GM21528 (cell line): ENCODE measurements at regions not wholly inside any gene's neighbourhood (a gene's known extent, or its start where the extent isn't known, plus 50 kb on each side); places are given as distances from the start of the nearest gene placed in this dataset.
"Not testable (repeated sequence)": the region's sequence is repeated elsewhere in the genome, so short reads cannot be mapped to it uniquely, and the experiment has no call there.

Experiments used
- ATAC-seq: cut with Tn5 transposase; IDR thresholded peaks from one replicate; pipeline ENCODE4 v1.9.1; 2021; ENCODE audit warnings: mild to moderate bottlenecking, moderate library complexity; ENCODE audit not compliant: unreplicated experiment, low FRiP score

- ATAC-seq, result no peak
Measured at GRCh38 chr2:81462420-81462819, 1157.9 kb upstream of the LRRTM1 start.

DNA sequence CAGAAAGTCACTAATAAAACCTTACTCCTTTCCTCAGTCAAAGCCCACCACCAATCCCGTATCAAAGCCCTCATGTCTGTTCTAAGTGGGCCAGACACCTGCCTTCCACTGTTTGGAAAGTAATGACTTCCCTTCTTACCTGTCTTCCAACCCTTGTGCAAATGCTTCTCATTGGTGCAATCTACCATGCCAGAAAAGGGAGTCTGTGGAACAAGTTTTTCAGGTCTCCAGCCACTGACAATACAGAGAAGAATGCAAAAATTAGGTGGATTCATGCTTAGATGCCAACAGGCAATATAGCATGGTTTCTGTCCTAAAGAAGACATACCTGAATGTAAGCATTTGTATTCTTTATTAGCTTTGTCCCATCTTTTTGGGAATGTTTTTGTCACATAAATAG is 1140.6 kb upstream of the LRRTM1 start:
- ATAC-seq, result no peak

GRCh38 chr2:81437456-81438000 is 1133.0 kb upstream of the LRRTM1 start:
- no peak for ATAC-seq

- ATAC-seq, result no peak
Measured at GRCh38 chr2:81436256-81436655, 1131.7 kb upstream of the LRRTM1 start.

DNA sequence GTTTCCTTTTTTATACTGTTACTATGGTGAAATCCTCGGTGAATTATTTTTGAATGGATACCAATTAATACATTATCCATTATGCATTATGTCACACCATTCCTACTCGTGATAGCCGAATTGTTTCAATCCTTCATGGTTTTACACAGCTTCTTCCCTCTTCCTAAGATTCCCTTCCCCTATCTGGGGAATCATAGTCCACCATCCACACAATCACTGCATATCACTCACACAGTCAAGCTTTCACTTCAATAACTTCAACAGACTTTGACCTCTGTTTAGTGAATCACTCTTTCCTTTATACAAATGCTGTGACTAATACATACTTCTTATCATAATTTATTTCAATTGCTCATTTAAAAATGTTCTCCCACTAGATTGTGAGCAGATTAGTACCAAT is 1108.1 kb upstream of the LRRTM1 start:
- ATAC-seq, result no peak

DNA sequence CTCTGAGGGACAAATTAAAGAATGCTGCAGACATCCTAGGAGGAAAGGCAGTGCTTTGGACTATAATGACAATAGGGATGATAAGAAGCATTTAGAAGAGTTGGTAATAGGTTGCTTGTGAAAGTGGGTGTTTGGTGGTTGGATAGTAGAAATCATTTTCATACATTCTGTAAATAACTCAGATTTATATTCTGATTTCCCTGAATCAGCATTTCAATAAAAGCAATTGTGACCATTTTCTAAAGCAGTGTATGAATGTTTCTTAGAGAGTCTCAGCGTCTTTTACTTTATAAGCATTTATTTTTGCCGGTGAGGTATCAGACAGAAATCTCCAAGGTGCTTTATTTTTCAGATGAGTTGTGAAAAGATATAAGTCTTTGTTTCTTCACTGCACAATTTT is 1099.0 kb upstream of the LRRTM1 start:
- no peak for ATAC-seq

DNA sequence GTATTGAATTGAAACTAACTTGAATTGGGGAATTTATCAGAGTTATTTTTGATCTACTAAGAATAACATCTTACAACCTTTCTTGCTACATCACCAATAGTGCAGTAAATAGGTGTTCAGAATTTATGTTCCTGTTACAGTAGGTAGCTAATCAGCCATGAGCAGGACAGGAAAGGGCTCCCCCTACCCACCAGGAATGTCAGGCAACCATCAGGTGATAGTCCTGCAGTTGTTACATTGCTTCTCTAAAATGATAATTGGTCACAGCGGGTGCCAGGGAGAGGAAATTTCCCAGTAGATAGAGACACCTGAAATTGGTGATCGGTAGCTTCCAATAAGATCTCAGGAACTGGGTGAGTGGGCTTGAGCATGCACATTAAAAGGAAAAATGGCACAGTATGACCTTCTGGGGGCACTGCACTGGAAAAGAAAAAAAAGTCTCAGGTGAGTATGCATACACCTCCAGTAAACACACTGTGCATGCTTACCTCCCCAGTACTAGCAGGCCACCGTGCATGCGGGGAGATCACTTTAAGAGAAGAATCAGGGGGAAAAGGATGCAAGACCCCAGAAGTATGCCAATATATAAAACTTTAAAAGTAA is 1092.0 kb upstream of the LRRTM1 start:
- ATAC-seq, result no peak

DNA sequence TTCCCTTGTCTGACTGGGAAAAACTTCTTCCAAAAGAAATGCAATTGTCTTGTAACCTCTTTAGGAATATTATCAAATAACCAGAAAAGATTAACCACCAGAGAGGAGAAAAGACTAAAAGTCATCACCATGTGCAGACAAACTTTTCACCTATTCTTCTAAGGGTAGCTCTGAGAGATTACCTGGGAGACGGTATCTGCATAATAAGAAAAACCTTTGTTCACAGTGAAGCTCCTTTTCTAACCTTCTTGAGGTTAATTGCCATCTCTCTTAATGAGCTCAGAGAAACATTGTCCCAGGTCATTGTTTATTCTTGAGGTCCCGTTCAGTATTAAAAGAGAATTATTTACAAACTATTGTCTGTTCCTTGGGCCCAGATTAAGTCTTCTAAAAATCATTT is 1091.2 kb upstream of the LRRTM1 start:
- ATAC-seq, result no peak

DNA sequence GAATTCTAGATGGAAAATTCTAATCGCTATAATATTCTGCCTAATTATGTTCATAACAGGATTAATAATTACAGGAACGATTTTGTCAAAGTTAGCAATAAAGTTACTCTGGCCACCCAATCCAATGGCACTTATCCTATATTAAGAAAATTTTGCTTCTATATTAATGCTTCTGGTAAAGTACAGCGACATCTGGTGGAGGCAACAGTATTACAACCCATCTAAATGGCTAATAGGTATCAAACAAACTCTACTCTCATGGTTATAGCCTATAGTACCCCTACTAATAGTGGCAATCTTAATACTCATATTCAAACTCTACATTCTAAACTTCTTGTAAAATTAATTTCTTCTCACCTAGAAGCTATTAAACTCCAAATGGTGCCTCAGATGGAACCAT is 1084.7 kb upstream of the LRRTM1 start:
- ATAC-seq, result no peak

DNA sequence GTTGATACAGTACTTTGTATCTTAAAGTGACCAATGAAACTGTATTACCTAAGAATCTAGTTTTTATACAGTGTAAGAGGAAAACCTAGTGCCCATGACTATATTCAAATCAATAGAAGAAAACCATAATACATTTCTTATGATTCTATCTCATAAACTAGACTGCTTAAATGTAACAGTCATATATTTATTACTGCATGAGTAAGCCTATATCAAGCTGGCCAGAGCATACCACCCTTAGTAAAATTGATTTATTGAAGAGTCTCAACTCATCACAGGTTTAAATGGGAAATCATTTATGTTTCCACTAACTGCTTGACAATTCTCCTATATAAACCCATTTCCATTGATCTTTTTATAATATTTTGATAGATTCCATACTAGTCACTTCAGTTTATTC is 1059.2 kb upstream of the LRRTM1 start:
- ATAC-seq, result no peak

DNA sequence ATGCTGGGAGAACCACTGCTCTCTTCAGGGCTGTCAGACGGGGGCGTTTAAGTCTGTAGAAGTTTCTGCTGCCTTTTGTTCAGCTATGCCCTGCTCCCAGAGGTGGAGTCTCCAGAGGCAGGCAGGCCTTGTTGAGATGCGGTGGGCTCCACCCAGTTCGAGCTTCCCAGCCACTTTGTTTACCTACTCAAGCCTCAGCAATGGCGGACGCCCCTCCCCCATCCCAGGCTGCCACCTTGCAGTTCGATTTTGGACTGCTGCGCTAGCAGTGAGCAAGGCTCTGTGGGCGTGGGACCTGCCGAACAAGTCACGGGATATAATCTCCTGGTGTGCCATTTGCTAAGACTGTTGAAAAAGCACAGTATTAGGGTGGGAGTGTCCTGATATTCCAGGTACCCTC is 1057.9 kb upstream of the LRRTM1 start:
- not testable (repeated sequence) for ATAC-seq

DNA sequence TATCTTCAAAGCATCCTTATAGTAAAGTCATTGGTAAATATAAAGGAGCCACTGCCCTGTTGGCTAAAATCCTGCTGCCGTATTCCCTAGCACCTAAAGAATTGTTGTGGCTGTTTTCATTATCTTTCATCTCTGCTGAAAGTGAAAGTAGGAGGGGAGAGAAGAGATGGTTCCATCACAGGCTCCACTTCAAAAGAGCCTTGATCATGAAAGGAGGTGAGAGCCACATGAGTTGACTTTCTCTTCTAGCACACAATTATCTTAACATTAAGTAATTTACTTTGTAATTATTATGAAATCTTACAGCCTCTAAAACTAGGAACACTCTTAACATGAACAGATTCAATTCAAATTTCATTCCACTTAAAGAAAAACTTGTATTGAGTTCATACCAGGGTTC is 1050.9 kb upstream of the LRRTM1 start:
- ATAC-seq, result no peak

DNA sequence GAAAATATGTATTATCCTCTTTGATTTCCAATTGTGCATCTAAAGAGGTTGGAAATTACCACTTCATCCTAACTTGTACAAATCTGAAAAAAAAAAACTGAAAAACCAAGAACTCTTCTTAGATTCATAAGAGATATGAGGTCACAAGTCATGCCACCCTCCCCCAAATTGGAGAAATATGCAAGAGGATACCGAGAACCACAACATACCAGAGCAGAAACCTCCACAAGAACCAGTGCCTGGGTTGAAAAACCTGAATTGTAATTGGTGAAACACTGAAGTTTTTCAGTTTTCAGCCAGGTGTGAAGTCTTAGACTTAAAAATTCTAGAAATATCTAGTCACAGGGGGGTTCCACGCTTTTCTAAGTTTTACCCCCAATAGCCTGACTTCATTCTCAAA is 1029.5 kb upstream of the LRRTM1 start:
- ATAC-seq, result no peak

- ATAC-seq, result no peak
Measured at GRCh38 chr2:81328968-81329367, 1024.4 kb upstream of the LRRTM1 start.

DNA sequence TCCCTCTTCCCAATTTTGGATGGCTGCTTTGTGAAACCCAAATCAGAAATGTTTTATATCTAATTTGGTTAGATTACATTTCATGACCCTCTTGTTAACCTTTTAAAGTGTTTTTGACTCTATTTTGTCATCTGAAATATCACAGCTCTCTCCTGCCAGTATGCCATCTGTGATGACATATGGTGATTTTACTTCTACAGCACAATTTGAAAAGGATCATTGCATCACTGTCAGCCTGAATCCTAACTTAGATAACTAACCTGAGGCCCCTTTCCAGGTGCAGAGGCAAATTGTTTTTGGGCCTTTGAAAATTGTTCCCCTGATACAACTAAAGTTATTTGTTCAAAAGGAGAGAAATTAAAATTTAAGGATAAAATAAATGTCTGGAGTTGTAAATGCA is 1023.4 kb upstream of the LRRTM1 start:
- no peak for ATAC-seq

GRCh38 chr2:81324046-81324445 is 1019.5 kb upstream of the LRRTM1 start:
- ATAC-seq, result no peak

GRCh38 chr2:81304154-81304830 is 999.7 kb upstream of the LRRTM1 start:
- ATAC-seq, result no peak

- ATAC-seq, result no peak
Measured at GRCh38 chr2:81303321-81303720, 998.8 kb upstream of the LRRTM1 start.

GRCh38 chr2:81299841-81300240 is 995.3 kb upstream of the LRRTM1 start:
- no peak for ATAC-seq

DNA sequence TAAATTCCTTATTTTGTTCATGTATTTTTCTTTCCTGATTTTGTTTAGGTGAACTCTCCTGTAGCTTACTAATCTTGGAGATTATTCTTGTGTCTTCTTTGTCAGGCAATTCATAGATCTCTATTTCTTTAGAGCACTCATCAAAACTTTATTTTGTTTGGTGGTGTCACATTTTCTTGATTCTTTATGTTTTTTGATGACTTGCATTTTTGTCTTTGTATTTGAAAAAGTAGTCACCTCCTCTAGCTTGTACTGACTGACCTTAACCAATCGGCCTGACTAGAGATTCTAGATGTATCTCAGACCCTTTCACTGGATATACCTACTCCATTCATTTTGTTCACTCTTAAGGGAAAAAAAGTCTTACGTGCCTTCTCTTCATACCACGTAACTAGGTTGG is 986.3 kb upstream of the LRRTM1 start:
- no peak for ATAC-seq

- no peak for ATAC-seq
Measured at GRCh38 chr2:81283081-81283480, 978.5 kb upstream of the LRRTM1 start.

DNA sequence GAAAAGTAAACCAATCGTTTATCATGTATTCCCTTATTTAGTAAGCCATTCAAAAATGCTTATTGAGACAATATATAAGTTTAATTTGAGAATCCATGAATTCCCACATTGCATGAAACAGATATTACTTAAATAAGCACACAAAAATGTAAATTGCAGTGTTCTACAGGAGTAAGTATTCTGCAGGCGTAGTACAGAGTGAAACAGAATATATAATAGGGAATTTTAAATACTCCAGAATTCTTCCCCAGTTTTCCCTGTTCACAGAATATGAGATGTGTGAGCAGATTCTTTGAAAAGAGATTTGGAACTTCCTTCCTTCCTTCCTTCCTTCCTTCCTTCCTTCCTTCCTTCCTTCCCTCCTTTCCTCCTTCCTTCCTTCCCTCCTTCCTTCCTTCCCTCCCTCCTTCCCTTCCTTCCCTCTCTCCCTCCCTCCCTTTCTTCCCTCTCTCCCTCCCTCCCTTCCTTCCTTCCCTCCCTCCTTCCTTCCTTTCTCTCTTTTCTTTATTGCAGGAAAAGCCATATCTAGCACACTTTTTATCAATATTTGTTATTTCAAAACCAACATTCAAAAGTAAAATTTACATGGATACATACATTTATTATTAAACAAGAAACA is 977.7 kb upstream of the LRRTM1 start:
- ATAC-seq, result no peak
